ENCODE measurements at regions not wholly inside any gene's neighbourhood (a gene's known extent, or its start where the extent isn't known, plus 50 kb on each side); places are given as distances from the start of the nearest gene placed in this dataset.
"Not testable (repeated sequence)": the region's sequence is repeated elsewhere in the genome, so short reads cannot be mapped to it uniquely, and the experiment has no call there.

DNA sequence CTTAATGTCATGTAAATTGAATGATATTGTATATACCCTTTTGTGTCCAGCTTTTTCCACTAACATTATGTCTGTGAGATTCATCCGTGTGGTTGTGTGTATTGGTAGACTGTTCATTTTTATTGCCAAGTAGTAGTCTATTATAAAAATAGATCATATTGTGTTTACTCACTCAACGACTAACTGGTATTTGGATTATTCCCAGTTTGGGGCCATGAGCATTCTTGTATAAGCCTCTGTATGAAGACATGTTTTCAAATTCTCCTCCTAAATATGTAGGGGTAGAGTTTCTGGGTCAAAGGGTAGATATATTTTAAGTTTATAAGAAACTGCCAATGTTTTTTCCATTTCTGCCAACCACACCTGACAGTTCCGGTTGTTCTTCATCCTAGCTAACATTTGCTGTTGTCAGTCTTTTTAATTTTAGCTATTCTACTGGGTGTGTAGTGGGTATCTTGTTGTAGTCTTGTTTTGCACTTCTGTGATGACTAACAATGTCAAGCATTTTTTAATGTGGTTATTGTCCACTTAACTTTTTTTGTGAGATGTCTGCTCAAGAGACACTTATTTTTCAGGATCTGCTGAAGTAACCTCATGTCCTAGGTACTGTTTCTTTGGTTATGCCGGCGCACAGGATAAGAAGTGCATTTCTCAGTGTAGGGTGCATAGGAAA is 93.2 kb downstream of the DACT1 start:
- DNase-seq (ENCODE audit: low spot score), result no peak

GRCh38 chr14:58731465-58732293 is 93.9 kb downstream of the DACT1 start:
- peak; percentile 96 for DNase-seq (ENCODE audit: low spot score)

- DNase-seq (ENCODE audit: low spot score), result no peak
Observed at GRCh38 chr14:58732387-58732786, 94.6 kb downstream of the DACT1 start.

DNA sequence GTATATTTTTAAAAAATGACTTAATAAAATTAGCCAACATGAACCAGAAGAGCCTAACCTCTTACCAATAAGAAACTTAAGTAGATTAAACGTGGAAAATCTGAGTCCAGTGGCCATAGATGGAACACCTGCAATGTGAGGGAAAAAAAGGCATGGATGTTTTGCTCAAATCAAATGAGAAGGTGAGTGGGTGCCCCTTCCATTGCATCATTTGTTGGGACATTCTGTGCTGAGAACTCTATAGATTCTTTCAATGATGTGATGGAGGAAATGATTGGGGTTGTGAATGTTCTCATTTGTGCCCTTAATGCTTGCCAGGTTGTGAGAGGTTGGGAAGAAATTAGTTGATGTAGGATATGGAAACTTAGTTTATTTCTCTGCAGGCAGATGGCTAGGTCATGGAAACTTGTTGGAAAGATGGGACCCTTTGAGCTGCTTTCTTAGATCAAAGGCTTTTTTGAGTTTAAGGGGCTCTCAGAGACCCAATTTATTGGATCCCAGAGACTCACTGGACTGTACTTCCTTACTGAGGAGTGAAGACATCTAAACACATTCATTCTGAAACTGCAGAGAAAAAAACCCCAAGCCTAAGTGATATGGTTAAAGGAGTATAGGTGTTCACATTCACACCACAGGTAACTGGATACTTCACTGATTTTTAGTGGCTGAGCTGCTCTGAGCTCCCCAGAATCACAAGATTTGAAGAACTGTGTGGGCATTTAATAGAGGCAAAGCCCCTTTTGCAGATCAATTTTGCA is 95.9 kb downstream of the DACT1 start:
- DNase-seq (ENCODE audit: low spot score), result no peak

DNA sequence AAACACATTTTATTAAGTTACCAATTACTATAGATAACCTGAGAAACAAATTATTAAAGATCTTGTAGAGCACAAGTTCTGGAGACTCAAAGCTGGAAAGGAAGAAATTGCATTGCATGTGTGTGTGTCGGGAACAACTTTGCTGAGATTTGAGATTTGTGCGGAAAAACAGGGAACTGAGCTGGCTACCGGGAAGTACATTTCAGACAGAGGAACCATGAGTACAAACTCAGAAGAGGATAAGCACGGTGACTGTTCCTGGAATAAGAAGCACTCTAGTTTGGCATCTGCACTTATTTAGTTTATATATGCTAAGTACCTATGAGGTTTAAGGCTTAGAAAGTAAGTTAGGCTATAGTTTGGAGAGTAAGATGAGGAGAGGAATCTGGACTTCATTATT is 97.8 kb downstream of the DACT1 start:
- DNase-seq (ENCODE audit: low spot score), result no peak

GRCh38 chr14:58736606-58737005 is 98.8 kb downstream of the DACT1 start:
- DNase-seq (ENCODE audit: low spot score), result no peak

- DNase-seq (ENCODE audit: low spot score), result no peak
Observed at GRCh38 chr14:58737511-58737910, 99.7 kb downstream of the DACT1 start.

- DNase-seq (ENCODE audit: low spot score), result peak; percentile 70
Observed at GRCh38 chr14:58738189-58738836, 100.6 kb downstream of the DACT1 start.

- no peak for DNase-seq (ENCODE audit: low spot score)
Observed at GRCh38 chr14:58738876-58739275, 101.1 kb downstream of the DACT1 start.

DNA sequence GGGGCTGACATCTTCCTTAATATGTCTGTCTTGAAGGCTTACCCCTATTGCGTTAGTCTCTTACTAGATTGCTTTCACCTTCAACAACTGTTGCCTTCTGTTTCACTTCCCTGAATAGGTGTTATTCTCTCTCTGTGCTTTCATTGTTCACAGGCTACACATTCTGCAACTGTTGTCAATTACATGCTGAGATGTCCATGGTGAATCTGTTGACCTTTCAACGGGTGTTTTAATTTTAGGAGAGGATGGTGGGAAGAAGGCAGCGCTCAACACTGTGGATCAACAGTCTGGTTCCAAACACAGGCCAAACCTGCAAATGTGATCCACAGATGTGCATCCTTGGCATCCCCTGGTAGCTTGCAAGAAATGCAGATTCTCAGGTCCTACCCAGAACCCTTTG is 101.9 kb downstream of the DACT1 start:
- no peak for DNase-seq (ENCODE audit: low spot score)

GRCh38 chr14:58740379-58740935 is 102.7 kb downstream of the DACT1 start:
- no peak for DNase-seq (ENCODE audit: low spot score)

- DNase-seq (ENCODE audit: low spot score), result no peak
Observed at GRCh38 chr14:58744801-58745394, 107.1 kb downstream of the DACT1 start.

DNA sequence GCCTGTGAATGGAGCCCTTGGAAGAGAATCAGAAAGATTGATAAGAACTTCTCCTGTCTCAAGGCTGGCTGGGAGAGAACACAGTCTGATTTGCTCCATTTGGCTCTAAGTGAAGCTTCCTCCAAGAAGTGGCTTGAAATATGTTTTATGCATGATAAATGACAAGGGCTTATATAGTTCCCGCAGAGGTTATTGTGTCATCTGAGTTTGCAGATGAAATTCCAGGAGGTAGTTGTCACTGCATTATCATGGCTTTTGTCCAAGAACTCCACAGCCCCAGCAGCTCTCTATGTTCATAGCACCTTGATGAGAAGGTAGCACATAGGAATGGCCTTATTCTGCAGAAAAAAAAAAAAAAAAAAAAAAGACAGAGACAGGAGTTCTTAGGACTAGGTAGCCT is 108.5 kb downstream of the DACT1 start:
- peak; percentile 79 for DNase-seq (ENCODE audit: low spot score)

- no peak for DNase-seq (ENCODE audit: low spot score)
Observed at GRCh38 chr14:58746701-58747100, 108.9 kb downstream of the DACT1 start.

DNA sequence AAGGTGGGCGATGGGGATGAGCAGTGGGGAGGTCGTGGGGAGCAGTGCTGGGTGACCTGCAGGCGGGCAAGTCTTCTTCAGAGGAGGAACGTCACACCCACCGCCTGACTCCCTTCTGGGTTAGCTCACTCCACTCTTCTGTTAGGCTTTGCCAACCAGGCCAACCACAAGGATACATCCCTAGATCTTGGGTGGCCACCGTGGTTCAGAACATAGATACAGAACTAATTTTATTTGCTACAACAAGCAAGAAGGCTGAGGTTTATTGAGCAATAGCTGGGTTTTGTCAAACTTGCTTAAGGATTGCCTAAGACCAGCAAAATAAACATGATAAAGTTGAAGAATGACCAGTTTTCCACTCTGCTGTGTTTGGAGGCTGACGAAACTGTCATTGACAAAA is 109.4 kb downstream of the DACT1 start:
- DNase-seq (ENCODE audit: low spot score), result peak; percentile 7

DNA sequence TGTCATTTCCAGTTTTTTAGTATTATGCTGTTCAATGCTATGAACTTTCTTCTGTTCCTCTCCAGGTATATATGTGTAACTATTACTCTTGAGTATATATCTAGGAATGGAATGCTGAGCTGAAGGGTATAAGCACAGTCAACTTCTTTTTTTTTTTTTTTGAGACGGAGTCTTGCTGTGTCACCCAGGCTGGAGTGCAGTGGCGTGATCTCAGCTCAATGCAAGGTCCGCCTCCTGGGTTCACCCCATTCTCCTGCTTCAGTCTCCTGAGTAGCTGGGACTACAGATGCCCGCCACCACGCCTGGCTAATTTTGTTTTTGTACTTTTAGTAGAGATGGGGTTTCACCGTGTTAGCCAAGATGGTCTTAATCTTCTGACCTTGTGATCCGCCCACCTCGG is 110.5 kb downstream of the DACT1 start:
- DNase-seq (ENCODE audit: low spot score), result not testable (repeated sequence)

DNA sequence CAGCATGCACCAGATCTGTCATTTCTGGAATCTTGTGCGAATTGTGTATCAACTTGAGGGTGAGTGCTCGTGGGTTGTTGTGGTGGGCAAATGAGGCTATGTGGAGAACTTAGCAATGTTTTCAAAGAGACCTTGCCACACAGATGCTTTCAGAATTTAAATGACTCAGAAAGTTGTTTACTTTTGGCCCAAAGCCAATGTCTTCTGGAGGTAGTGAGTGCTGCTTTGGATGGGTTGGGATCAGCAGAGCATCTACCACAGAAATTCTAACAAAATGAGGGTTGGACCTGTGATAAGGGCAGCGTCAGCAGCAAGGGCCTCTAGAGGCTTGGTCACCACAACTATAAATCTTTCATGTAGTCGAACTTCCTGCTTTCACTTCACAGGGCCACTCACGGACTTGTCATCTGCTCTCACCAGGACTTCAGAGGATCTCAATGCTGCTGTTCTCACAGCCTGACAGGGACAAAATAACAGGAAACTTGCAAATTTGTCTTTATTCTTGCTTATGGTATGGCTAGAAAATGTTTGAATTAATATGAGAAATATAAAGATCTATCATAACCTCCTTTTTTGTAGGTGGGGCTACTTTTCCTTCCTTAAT is 111.4 kb downstream of the DACT1 start:
- peak; percentile 95 for DNase-seq (ENCODE audit: low spot score)

DNA sequence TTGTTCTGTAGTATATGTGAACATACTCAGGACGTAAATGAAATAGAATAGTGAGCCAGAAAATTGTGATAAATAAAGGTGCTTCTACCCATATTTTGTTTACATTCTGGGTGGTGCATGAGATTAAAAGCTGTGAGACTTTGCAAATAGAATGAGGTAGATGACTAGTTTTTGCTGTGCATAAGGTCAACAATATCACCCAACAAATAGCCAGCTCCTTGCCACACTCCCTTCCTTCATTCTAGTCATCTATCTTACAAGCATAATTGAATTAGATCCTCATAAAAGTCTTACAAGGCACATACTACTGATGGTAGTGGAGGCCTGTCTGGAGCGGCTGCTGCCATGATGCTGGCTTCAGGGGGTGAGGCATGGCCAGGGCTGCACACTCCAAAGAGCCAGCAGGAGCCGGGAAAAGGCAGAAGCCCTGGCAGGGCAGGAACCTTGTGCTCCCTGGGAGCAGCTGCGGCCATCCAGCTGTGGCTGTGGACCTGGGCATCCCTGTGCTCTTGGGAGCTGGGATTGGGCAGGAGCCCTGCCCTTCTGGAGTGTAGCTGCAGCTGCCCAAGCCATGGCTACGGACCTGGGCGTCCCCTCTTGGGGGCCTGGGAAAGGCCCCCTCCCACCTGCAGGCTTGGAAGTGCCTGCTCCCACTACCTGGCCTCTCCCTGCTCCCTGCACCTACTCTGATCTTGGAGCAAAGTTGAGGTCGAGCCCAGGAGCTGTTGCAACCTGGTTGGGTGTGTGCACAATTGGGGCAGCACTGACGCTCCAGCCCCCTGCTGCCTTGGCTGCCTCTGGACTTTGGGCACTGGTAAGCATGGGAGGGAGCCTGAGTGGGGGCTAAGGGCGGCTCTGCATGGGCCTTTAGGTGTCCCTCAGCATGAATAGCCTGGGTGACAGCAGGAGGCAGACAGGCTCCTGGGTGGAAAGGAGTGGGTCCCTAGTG is 112.8 kb downstream of the DACT1 start:
- DNase-seq (ENCODE audit: low spot score), result no peak

DNA sequence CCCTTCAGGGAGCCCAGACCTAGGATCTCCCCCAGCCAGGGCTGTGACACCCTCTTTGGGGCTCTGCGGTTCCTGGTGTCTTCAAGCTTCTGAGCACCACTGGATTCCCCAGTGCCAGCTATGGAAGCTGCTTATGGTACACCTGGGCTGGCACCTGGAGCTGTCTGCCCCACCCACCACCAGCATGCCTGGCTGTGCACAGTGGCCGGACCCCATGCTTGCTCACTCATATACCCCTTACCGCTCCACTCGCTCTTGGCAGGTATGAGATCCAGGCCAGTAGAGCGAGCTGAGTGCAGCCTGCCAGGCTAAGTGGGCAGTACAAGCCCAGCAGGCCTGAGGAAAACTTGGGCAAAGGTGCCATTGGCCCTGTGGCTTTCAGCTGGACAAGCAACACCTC is 114.0 kb downstream of the DACT1 start:
- no peak for DNase-seq (ENCODE audit: low spot score)

- no peak for DNase-seq (ENCODE audit: low spot score)
Observed at GRCh38 chr14:58752289-58752688, 114.5 kb downstream of the DACT1 start.

All from A172 (cell line).